Lung (tissue), 11 donors: ENCODE measurements at regions not wholly inside any gene's neighbourhood (a gene's known extent, or its start where the extent isn't known, plus 50 kb on each side); places are given as distances from the start of the nearest gene placed in this dataset.

Experiments
- ATAC-seq: fragments of 200-7000 bp; cut with Tn5 transposase; one replicate; pipeline ENCODE4 v1.9.1; 2020; ENCODE audit warnings: moderate number of reproducible peaks; ENCODE audit not compliant: insufficient read depth, low FRiP score
- DNase-seq, 3 donors: peaks; one replicate each; pipeline ENCODE4 v3.0.0-alpha.2; 2013 to 2017
- H3K27ac ChIP-seq, 2 donors: one replicate each; pipeline ENCODE4 v1.5.1; 2013; ENCODE audit warnings: mild to moderate bottlenecking in 2 of 2, moderate library complexity in 2 of 2, control low read depth in 1 of 2, inconsistent platforms in 1 of 2, low read depth in 1 of 2, low read length in 1 of 2
- H3K27me3 ChIP-seq, 3 donors: one replicate each; pipeline ENCODE4 v1.5.1; 2013; ENCODE audit warnings: low read length in 2 of 3; ENCODE audit not compliant: control insufficient read depth in 3 of 3, insufficient read depth in 3 of 3
- H3K36me3 ChIP-seq, 4 donors: one replicate each; pipeline ENCODE4 v1.5.1; 2013; ENCODE audit warnings: low read length in 4 of 4, mild to moderate bottlenecking in 1 of 4, moderate library complexity in 1 of 4; ENCODE audit not compliant: control insufficient read depth in 4 of 4, insufficient read depth in 4 of 4
- H3K4me1 ChIP-seq, 5 donors: one replicate each; pipeline ENCODE4 v1.5.1; 2013; ENCODE audit warnings: low read length in 5 of 5, mild to moderate bottlenecking in 2 of 5, moderate library complexity in 1 of 5; ENCODE audit not compliant: control insufficient read depth in 5 of 5, insufficient read depth in 5 of 5
- H3K4me3 ChIP-seq: one replicate; pipeline ENCODE4 v1.5.1; 2013; ENCODE audit warnings: mild to moderate bottlenecking, control low read depth, moderate library complexity
- H3K9ac ChIP-seq, 2 donors: one replicate each; pipeline ENCODE4 v1.5.1; 2013; ENCODE audit warnings: low read length in 2 of 2, control low read depth in 1 of 2; ENCODE audit not compliant: insufficient read depth in 1 of 2
- H3K9me3 ChIP-seq, 4 donors: one replicate each; pipeline ENCODE4 v1.5.1; 2013; ENCODE audit warnings: low read length in 3 of 4, mild to moderate bottlenecking in 1 of 4, moderate library complexity in 1 of 4; ENCODE audit not compliant: control insufficient read depth in 4 of 4, insufficient read depth in 3 of 4
- CTCF ChIP-seq: IDR thresholded peaks from 2 replicates; pipeline ENCODE4 v1.5.1; 2012; ENCODE audit warnings: mild to moderate bottlenecking; ENCODE audit errors: control extremely low read depth, extremely low read depth
- WGBS, 2 donors: extraction: QIAGEN DNeasy Blood & Tissue Kit; methylation state at CpG; one replicate each; pipeline ENCODE4 v1.1.7; 2013; 5-methylcytosine and 5-hydroxymethylcytosine counted together
- donor health status: control.
- donor health status: control.
- donor health status: Bipolar disorder and iron deficiency.
- donor health status: healthy.
- donor health status: DM: yes; HTN: yes; CAD: no.

GRCh38 chr6:100136590-100136989, 142.6 kb upstream of the MCHR2 start:
- Histone ChIP-seq H3K4me3 (no peak overlapping the region), H3K27ac (no peak overlapping the region), H3K36me3 (no peaks in the 10 kb centered on the region), H3K9me3 (peaks cover 0 to 2% (median under 1%) of the 10 kb centered on the region in 4 donors), H3K9ac (no peak overlapping the region), H3K4me1 (no peaks in the 10 kb centered on the region), H3K27me3 (no peaks in the 10 kb centered on the region)
- WGBS, 2 donors: 87 to 91% methylated on average over 8 of the region's 8 CpGs
- DNase-seq (no peak), ATAC-seq (no peak)
- no peak for TF ChIP-seq CTCF

GRCh38 chr6:100135977-100136376, 142.0 kb upstream of the MCHR2 start:
- Histone ChIP-seq H3K36me3 (no peaks in the 10 kb centered on the region), H3K27ac (no peak overlapping the region), H3K9me3 (peaks cover 0 to 3% (median under 1%) of the 10 kb centered on the region in 4 donors), H3K27me3 (no peaks in the 10 kb centered on the region), H3K4me1 (no peaks in the 10 kb centered on the region), H3K4me3 (no peak overlapping the region), H3K9ac (no peak overlapping the region)
- no peak for DNase-seq
- WGBS, 2 donors: 94% methylated on average over 21 of the region's 21 CpGs
- TF ChIP-seq CTCF: no peak
- no peak for ATAC-seq

GRCh38 chr6:100134703-100135102, 140.7 kb upstream of the MCHR2 start:
- DNase-seq: no peak
- 88 to 92% methylated on average over 2 of the region's 2 CpGs for WGBS, 2 donors
- H3K4me1 ChIP-seq: no peaks in the 10 kb centered on the region

More at GRCh38 chr6:100134703-100135102, 140.7 kb upstream of the MCHR2 start:
- Histone ChIP-seq H3K9ac (no peak overlapping the region), H3K4me3 (no peak overlapping the region), H3K27me3 (no peaks in the 10 kb centered on the region), H3K9me3 (peaks cover 0 to 3% (median under 1%) of the 10 kb centered on the region in 4 donors), H3K36me3 (no peaks in the 10 kb centered on the region), H3K27ac (no peak overlapping the region)
- no peak for TF ChIP-seq CTCF
- no peak for ATAC-seq
